ENCODE measurements at regions not wholly inside any gene's neighbourhood (a gene's known extent, or its start where the extent isn't known, plus 50 kb on each side); places are given as distances from the start of the nearest gene placed in this dataset.

DNA sequence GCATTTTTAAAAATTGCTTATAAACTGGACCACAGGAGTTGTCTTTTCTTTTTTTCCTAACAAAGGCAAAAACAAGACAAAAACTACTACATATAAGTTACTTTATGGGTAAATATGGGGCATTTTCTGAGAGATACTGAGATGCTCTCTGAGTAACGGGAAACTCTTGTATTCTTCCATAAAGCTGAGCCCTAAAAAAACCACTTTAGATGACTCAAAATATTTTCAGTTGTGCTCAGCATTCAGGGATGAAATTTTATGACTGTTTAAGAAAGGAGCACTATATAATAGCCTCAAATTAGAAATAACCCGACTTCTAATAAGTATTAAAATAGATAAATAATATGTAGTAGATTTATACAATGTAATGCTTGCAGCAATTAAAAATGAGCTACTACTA lies 644.5 kb downstream of the KCTD16 start:
- H3K4me2 ChIP-seq (ENCODE audit: low read length) = no peak overlapping the region
- no peaks in the 10 kb centered on the region for H3K79me2 ChIP-seq (ENCODE audit: insufficient read depth, low read length)
- no peak overlapping the region for H3K9ac ChIP-seq (ENCODE audit: low read length)
- no peaks in the 10 kb centered on the region for H3K4me1 ChIP-seq (ENCODE audit: insufficient read depth, low read length)
- Mint-ChIP-seq H3K27me3 (ENCODE audit: low read depth, unreplicated experiment) (no peaks in the 10 kb centered on the region), H3K9me3 (ENCODE audit: unreplicated experiment) (no peaks in the 10 kb centered on the region), H3K36me3 (ENCODE audit: low read depth, unreplicated experiment) (no peaks in the 10 kb centered on the region), H3K4me3 (ENCODE audit: unreplicated experiment) (no peak overlapping the region), H3K27ac (ENCODE audit: unreplicated experiment) (no peak overlapping the region), H3K4me1 (ENCODE audit: low read depth, unreplicated experiment) (peaks cover 12% of the 10 kb centered on the region)
- no peak for DNase-seq (ENCODE audit: low read depth)
- H4K20me1 ChIP-seq (ENCODE audit: insufficient read depth, low read length) = no peaks in the 10 kb centered on the region
- no peaks in the 10 kb centered on the region for H3K36me3 ChIP-seq (ENCODE audit: insufficient read depth, low read length)
- H3K27me3 ChIP-seq (ENCODE audit: insufficient read depth, low read length) = no peaks in the 10 kb centered on the region
- no peaks in the 10 kb centered on the region for H3K9me3 ChIP-seq (ENCODE audit: insufficient read depth, low read depth, low read length)
- H3K4me3 ChIP-seq (ENCODE audit: insufficient read depth, low read depth, low read length) = no peak overlapping the region
- FAIRE-seq = no peak
- TF ChIP-seq, protein P1, sequence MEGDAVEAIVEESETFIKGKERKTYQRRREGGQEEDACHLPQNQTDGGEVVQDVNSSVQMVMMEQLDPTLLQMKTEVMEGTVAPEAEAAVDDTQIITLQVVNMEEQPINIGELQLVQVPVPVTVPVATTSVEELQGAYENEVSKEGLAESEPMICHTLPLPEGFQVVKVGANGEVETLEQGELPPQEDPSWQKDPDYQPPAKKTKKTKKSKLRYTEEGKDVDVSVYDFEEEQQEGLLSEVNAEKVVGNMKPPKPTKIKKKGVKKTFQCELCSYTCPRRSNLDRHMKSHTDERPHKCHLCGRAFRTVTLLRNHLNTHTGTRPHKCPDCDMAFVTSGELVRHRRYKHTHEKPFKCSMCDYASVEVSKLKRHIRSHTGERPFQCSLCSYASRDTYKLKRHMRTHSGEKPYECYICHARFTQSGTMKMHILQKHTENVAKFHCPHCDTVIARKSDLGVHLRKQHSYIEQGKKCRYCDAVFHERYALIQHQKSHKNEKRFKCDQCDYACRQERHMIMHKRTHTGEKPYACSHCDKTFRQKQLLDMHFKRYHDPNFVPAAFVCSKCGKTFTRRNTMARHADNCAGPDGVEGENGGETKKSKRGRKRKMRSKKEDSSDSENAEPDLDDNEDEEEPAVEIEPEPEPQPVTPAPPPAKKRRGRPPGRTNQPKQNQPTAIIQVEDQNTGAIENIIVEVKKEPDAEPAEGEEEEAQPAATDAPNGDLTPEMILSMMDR (IDR thresholded peaks at IDR 0.05; ENCODE audit: insufficient read depth, low read depth, low read length) = no peak
- TF ChIP-seq EZH2 (IDR thresholded peaks at IDR 0.05; ENCODE audit: insufficient read depth, low read length) = no peak
- H2AFZ ChIP-seq (ENCODE audit: low read depth, low read length) = no peak overlapping the region
- no peak overlapping the region for H3K27ac ChIP-seq (ENCODE audit: low read depth, low read length)

DNA sequence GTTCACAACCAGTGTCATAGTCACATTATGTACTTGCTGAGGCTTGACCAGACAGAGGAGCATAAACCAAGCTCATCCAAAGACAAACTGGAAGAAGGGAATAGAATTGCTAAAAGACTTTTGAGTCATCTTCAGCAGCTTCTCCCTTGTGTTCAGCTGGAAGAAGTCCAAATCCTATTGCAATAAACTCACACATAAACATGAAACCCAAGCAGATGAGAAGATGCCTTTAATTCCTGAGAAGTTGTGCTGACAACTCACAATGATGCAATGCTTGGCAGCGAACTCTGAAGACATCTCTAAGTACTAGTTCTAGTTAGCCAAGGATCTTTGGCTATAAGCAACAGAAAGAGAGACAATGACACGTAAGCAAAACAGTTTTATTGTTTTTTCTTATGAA lies 642.1 kb downstream of the KCTD16 start:
- peak; percentile 52 for DNase-seq (ENCODE audit: low read depth)
- no peaks in the 10 kb centered on the region for H3K4me1 ChIP-seq (ENCODE audit: insufficient read depth, low read length)
- H3K79me2 ChIP-seq (ENCODE audit: insufficient read depth, low read length) = no peaks in the 10 kb centered on the region
- H3K36me3 ChIP-seq (ENCODE audit: insufficient read depth, low read length) = no peaks in the 10 kb centered on the region
- no peaks in the 10 kb centered on the region for H4K20me1 ChIP-seq (ENCODE audit: insufficient read depth, low read length)
- no peaks in the 10 kb centered on the region for H3K9me3 ChIP-seq (ENCODE audit: insufficient read depth, low read depth, low read length)
- H3K9ac ChIP-seq (ENCODE audit: low read length) = no peak overlapping the region
- Mint-ChIP-seq H3K9me3 (ENCODE audit: unreplicated experiment) (no peaks in the 10 kb centered on the region), H3K27ac (ENCODE audit: unreplicated experiment) (peak overlapping the region; percentile 6), H3K4me1 (ENCODE audit: low read depth, unreplicated experiment) (peaks cover 12% of the 10 kb centered on the region), H3K36me3 (ENCODE audit: low read depth, unreplicated experiment) (no peaks in the 10 kb centered on the region), H3K27me3 (ENCODE audit: low read depth, unreplicated experiment) (no peaks in the 10 kb centered on the region), H3K4me3 (ENCODE audit: unreplicated experiment) (no peak overlapping the region)
- H3K27ac ChIP-seq (ENCODE audit: low read depth, low read length) = no peak overlapping the region
- no peak for FAIRE-seq
- TF ChIP-seq EZH2 (IDR thresholded peaks at IDR 0.05; ENCODE audit: insufficient read depth, low read length) = no peak
- TF ChIP-seq, protein P1 (IDR thresholded peaks at IDR 0.05; ENCODE audit: insufficient read depth, low read depth, low read length) = no peak
- H2AFZ ChIP-seq (ENCODE audit: low read depth, low read length) = no peak overlapping the region
- H3K4me2 ChIP-seq (ENCODE audit: low read length) = no peak overlapping the region
- no peaks in the 10 kb centered on the region for H3K27me3 ChIP-seq (ENCODE audit: insufficient read depth, low read length)
- H3K4me3 ChIP-seq (ENCODE audit: insufficient read depth, low read depth, low read length) = no peak overlapping the region

DNA sequence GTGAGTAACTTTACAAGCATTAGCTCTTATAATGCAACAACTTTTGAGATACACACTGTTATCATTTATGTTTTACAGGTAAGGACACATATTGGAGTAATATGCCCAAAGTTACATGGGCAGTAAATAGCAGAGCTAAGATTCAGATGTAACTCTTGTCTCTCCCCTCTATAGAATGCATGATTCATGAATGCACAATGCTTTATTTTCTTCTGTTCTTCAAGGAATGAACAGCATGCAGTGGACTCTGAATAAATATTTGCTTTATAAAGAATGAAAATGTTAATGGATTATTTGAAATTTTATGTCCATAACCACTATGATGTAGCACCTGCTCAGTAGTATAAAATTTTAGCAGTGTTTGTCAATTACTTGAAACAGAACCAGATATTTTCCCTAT lies 629.5 kb downstream of the KCTD16 start:
- no peak for FAIRE-seq
- peaks cover 10% of the 10 kb centered on the region for H3K4me1 Mint-ChIP-seq (ENCODE audit: low read depth, unreplicated experiment)

More for the DNA sequence above, 629.5 kb downstream of the KCTD16 start:
- H3K36me3 ChIP-seq (ENCODE audit: insufficient read depth, low read length) = no peaks in the 10 kb centered on the region
- H3K27me3 ChIP-seq (ENCODE audit: insufficient read depth, low read length) = no peaks in the 10 kb centered on the region
- Mint-ChIP-seq H3K27me3 (ENCODE audit: low read depth, unreplicated experiment) (no peaks in the 10 kb centered on the region), H3K27ac (ENCODE audit: unreplicated experiment) (no peak overlapping the region), H3K4me3 (ENCODE audit: unreplicated experiment) (no peak overlapping the region), H3K36me3 (ENCODE audit: low read depth, unreplicated experiment) (no peaks in the 10 kb centered on the region), H3K9me3 (ENCODE audit: unreplicated experiment) (no peaks in the 10 kb centered on the region)
- H3K4me1 ChIP-seq (ENCODE audit: insufficient read depth, low read length) = no peaks in the 10 kb centered on the region
- H3K27ac ChIP-seq (ENCODE audit: low read depth, low read length) = no peak overlapping the region
- H4K20me1 ChIP-seq (ENCODE audit: insufficient read depth, low read length) = no peaks in the 10 kb centered on the region
- no peak overlapping the region for H2AFZ ChIP-seq (ENCODE audit: low read depth, low read length)
- no peaks in the 10 kb centered on the region for H3K79me2 ChIP-seq (ENCODE audit: insufficient read depth, low read length)
- H3K4me2 ChIP-seq (ENCODE audit: low read length) = no peak overlapping the region
- DNase-seq (ENCODE audit: low read depth) = no peak
- TF ChIP-seq, protein P1 (IDR thresholded peaks at IDR 0.05; ENCODE audit: insufficient read depth, low read depth, low read length) = no peak
- TF ChIP-seq EZH2 (IDR thresholded peaks at IDR 0.05; ENCODE audit: insufficient read depth, low read length) = no peak
- no peaks in the 10 kb centered on the region for H3K9me3 ChIP-seq (ENCODE audit: insufficient read depth, low read depth, low read length)
- H3K4me3 ChIP-seq (ENCODE audit: insufficient read depth, low read depth, low read length) = no peak overlapping the region
- no peak overlapping the region for H3K9ac ChIP-seq (ENCODE audit: low read length)

All from astrocyte (in vitro differentiated cells and primary cell).